ENCODE measurements at regions not wholly inside any gene's neighbourhood (a gene's known extent, or its start where the extent isn't known, plus 50 kb on each side); places are given as distances from the start of the nearest gene placed in this dataset.

- H3K4me3 ChIP-seq (ENCODE audit: low read depth in 1 of 2, low read length in 1 of 2): no peak overlapping the region
- no peaks in the 10 kb centered on the region for H3K36me3 ChIP-seq
- peaks cover 40 to 46% of the 10 kb centered on the region in 2 experiments for H3K4me1 ChIP-seq (ENCODE audit: control insufficient read depth in 1 of 2, insufficient read depth in 1 of 2, low read depth in 1 of 2, low read length in 1 of 2)
- TF ChIP-seq CTCF (IDR thresholded peaks at IDR 0.05): no peak
- H3K27me3 ChIP-seq: no peaks in the 10 kb centered on the region
- no peak overlapping the region for H3K27ac ChIP-seq
- H3K9me3 ChIP-seq: no peaks in the 10 kb centered on the region
Measured at GRCh38 chr21:39007985-39008384, 175.3 kb downstream of the PSMG1 start.

GRCh38 chr21:39007532-39007931 is 175.7 kb downstream of the PSMG1 start:
- Histone ChIP-seq H3K36me3 (no peaks in the 10 kb centered on the region), H3K4me3 (ENCODE audit: low read depth in 1 of 2, low read length in 1 of 2) (no peak overlapping the region), H3K27ac (no peak overlapping the region), H3K27me3 (no peaks in the 10 kb centered on the region), H3K9me3 (no peaks in the 10 kb centered on the region), H3K4me1 (ENCODE audit: control insufficient read depth in 1 of 2, insufficient read depth in 1 of 2, low read depth in 1 of 2, low read length in 1 of 2) (peaks cover 40 to 46% of the 10 kb centered on the region in 2 experiments)
- no peak for TF ChIP-seq CTCF (IDR thresholded peaks at IDR 0.05)

- TF ChIP-seq CTCF (IDR thresholded peaks at IDR 0.05): no peak
- H3K27ac ChIP-seq: peak overlapping the region; percentile 37
Measured at GRCh38 chr21:39006571-39007311, 176.5 kb downstream of the PSMG1 start.

GRCh38 chr21:39005502-39005787 is 177.8 kb downstream of the PSMG1 start:
- H3K9me3 ChIP-seq: no peaks in the 10 kb centered on the region
- TF ChIP-seq CTCF (IDR thresholded peaks at IDR 0.05): no peak
- no peaks in the 10 kb centered on the region for H3K27me3 ChIP-seq
- no peak overlapping the region for H3K27ac ChIP-seq
- H3K4me1 ChIP-seq (ENCODE audit: control insufficient read depth in 1 of 2, insufficient read depth in 1 of 2, low read depth in 1 of 2, low read length in 1 of 2): peaks cover 29 to 34% of the 10 kb centered on the region in 2 experiments
- H3K36me3 ChIP-seq: no peaks in the 10 kb centered on the region
- no peak overlapping the region for H3K4me3 ChIP-seq (ENCODE audit: low read depth in 1 of 2, low read length in 1 of 2)

More at GRCh38 chr21:39006571-39007311, 176.5 kb downstream of the PSMG1 start:
- H3K36me3 ChIP-seq: no peaks in the 10 kb centered on the region
- no peaks in the 10 kb centered on the region for H3K27me3 ChIP-seq
- H3K4me3 ChIP-seq (ENCODE audit: low read depth in 1 of 2, low read length in 1 of 2): no peak overlapping the region
- peaks cover 40 to 45% of the 10 kb centered on the region in 2 experiments for H3K4me1 ChIP-seq (ENCODE audit: control insufficient read depth in 1 of 2, insufficient read depth in 1 of 2, low read depth in 1 of 2, low read length in 1 of 2)
- no peaks in the 10 kb centered on the region for H3K9me3 ChIP-seq

GRCh38 chr21:39004634-39005501 is 178.4 kb downstream of the PSMG1 start:
- H3K4me3 ChIP-seq (ENCODE audit: low read depth in 1 of 2, low read length in 1 of 2): peak overlapping the region in 1 of 2 experiments; percentile 21

More at GRCh38 chr21:39004634-39005501, 178.4 kb downstream of the PSMG1 start:
- Histone ChIP-seq H3K27me3 (no peaks in the 10 kb centered on the region), H3K27ac (peak overlapping the region; percentile 75), H3K36me3 (no peaks in the 10 kb centered on the region), H3K9me3 (no peaks in the 10 kb centered on the region), H3K4me1 (ENCODE audit: control insufficient read depth in 1 of 2, insufficient read depth in 1 of 2, low read depth in 1 of 2, low read length in 1 of 2) (peaks cover 29 to 34% of the 10 kb centered on the region in 2 experiments)
- no peak for TF ChIP-seq CTCF (IDR thresholded peaks at IDR 0.05)
